Hindlimb muscle (tissue), 1 donor: ENCODE measurements at regions not wholly inside any gene's neighbourhood (a gene's known extent, or its start where the extent isn't known, plus 50 kb on each side); places are given as distances from the start of the nearest gene placed in this dataset.
"Not testable (repeated sequence)": the region's sequence is repeated elsewhere in the genome, so short reads cannot be mapped to it uniquely, and the experiment has no call there.

Source experiments
- DNase-seq: peaks from one replicate; pipeline ENCODE4 v3.0.0-alpha.2; 2013

GRCh38 chr11:35046681-35047080 lies 92.3 kb upstream of the CD44 start:
- no peak for DNase-seq

DNA sequence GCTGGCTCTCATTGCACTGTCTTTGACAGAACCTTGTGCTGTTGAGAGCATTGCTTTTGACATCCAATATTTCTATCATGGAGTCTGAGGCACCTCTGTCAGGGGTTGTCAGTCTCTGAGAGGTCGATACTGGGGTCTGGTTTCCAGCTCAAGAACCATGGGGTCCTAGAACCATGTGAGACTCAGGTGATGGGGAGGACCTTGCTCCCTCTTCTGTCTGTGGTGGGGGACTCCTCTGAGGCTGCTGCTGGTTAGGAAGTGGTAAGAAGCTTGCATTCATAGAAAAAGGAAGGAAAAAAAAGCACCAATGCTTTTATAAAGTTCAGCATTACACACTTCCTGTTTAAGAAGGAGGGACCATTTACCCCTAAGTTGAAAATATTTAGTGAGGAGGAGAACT lies 91.8 kb upstream of the CD44 start:
- no peak for DNase-seq

DNA sequence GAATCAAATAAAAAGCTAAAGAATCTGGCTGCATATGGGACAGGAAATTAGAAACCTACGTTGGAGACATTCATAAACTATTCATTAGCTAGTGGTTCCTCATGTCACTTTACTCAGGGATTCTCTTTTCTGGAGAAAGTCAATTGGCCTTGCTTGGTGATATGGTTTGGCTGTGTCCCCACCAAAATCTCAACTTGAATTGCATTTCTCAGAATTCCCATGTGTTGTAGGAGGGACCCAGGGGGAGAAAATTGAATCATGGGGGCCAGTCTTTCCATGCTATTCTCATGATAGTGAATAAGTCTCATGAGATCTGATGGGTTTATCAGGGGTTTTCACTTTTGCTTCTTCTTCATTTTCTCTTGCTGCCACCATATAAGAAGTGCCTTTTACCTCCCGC lies 91.2 kb upstream of the CD44 start:
- no peak for DNase-seq

DNA sequence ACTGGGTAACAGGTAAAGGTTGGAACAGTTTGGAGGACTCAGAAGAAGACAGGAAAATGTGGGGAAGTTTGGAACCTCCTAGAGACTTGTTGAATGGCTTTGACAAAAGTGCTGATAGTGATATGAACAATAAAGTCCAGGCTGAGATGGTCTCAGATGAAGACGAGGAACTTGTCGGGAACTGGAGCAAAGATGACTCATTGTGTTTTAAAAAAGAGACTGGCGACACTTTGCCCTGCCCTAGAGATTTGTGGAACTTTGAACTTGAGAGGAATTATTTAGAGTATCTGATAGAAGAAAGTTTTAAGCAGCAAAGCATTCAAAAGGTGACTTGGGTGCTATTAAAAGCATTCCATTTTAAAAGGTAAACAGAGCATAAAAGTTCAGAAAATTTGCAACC lies 90.6 kb upstream of the CD44 start:
- DNase-seq = not testable (repeated sequence)

GRCh38 chr11:35049859-35050531 lies 89.0 kb upstream of the CD44 start:
- DNase-seq = no peak

- no peak for DNase-seq
These were observed 88.4 kb upstream of the CD44 start for GRCh38 chr11:35050541-35050995.

GRCh38 chr11:35056391-35057093 lies 82.4 kb upstream of the CD44 start:
- no peak for DNase-seq

GRCh38 chr11:35057926-35058668 lies 80.9 kb upstream of the CD44 start:
- DNase-seq = no peak

GRCh38 chr11:35058669-35059434 lies 80.1 kb upstream of the CD44 start:
- no peak for DNase-seq

- DNase-seq = no peak
These were observed 77.2 kb upstream of the CD44 start for GRCh38 chr11:35061516-35062440.

DNA sequence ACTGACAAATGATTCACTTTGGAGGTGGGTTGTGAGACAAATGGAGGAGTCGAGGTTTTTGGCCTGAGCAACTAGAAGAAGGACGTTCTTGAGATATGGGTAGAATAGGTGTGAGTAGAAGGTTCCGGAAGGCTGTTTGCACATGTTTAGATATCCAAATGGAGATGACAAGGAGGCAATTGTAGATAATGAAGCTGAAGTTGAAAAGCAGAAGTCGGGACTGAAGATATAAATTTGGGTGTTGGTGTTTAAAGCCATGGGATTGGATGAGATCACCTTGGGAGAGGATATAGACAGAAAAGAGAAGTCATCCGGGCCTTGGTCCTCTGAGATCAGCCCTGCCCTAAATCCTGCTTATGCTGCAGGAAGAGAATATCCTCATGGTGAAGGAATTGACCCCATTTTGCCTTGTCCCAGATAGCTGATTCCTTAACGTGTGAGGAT lies 75.5 kb upstream of the CD44 start:
- DNase-seq = no peak

- DNase-seq = no peak
These were observed 74.7 kb upstream of the CD44 start for GRCh38 chr11:35064114-35064800.

DNA sequence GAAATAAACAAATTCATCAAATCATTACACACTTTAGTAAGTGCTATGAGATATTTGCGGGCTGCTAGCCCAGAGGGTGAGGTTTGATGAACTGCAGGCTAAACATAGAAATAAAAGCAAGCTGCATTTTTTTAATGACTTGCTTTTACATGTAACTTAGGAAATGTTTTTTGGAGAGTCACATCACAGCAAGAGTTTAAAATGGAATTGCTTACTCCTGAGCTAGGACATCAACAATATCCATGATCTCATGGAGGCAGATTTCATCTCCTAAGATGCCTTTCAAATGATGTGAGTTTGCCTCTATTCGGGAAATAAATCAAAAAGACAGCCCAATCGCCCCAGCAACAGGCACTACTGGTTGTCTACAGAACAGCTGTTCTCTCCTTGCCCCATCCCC lies 73.4 kb upstream of the CD44 start:
- DNase-seq = no peak

DNA sequence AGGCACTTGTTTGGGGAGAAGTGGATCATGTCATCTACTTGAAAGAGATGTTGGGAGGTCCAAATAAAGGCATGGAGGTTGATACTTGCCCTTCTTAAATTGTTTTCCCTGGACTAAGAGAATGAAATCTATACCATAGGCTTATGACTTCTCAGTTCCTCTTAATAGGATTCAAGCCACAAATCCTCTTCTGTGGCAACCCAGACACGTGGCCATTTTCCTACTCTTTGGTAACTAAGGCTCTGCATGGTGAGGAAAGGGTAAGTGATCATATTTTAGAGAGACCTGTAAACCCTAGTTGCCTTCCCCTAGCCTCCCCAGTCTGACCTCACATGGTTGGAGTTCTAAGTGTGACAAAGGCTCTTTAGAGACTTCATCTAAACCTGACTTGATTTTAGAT lies 72.9 kb upstream of the CD44 start:
- DNase-seq = no peak

- no peak for DNase-seq
These were observed 72.1 kb upstream of the CD44 start for GRCh38 chr11:35066783-35067423.

GRCh38 chr11:35071722-35072121 lies 67.2 kb upstream of the CD44 start:
- no peak for DNase-seq

GRCh38 chr11:35073691-35074419 lies 65.1 kb upstream of the CD44 start:
- no peak for DNase-seq

DNA sequence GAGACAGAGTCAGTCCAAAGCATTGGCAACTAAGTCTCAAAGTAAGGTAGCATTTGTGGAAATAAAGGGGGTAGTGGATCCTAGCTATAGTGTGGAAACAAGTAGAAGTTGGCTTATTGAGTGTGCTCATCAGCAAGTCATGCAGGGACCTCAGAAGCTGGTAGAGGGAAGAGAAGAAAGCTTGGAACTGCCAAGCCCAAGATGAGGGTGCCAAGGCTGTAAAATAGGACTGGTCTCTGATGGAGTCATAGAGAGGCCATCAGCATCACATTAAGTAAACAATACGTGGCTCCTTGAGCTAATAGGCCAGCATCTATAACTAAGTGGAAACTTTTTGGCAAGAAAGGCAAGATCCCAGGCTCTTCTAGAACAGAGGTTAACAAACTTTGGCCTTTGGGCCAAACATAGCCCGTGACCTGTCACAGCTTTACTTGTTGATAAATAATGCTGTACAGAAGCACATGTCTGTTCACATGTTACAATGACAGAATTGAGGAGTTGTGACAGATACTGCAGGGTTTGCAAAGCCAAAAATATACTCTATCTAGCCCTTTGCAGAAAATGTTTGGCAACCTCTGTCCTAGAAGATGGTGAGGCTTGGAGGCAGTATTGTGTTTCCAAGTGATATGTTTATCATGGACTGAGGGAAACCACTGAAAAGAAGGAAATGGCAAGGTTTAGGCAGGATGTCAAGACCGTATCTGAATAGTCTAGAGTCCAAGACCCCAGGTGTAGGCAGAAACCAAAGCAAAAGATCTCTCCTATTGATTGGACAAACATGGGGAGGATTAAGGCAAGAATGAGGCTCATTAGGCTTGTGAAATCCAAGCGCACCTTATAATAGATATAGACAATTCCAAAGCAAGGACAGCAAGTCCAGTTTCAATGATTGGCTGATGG lies 62.5 kb upstream of the CD44 start:
- DNase-seq = no peak
